ENCODE measurements at regions not wholly inside any gene's neighbourhood (a gene's known extent, or its start where the extent isn't known, plus 50 kb on each side); places are given as distances from the start of the nearest gene placed in this dataset.

DNA sequence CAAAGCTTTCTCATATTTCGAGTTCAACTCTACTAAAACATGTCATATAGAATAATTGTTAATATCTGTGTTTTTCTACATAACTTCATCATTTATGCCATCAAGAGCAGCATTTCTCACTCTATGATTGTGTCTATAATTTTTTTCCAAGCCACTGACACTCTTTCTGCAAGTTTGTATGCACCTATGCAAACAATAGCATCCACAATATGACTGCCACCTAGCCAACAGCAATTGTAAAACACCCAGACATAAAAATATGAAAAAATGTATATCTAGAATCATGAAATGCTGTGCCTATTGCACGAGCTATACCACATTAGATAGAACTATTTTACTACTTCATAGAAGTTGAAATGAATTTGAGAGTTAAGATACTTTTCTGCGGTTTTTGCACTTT lies 286.5 kb upstream of the MARCKS start:
- no peak for TF ChIP-seq CTCF (IDR thresholded peaks at IDR 0.05)
- Histone ChIP-seq H3K27me3 (ENCODE audit: low read depth) (no peaks in the 10 kb centered on the region), H3K9me3 (no peaks in the 10 kb centered on the region), H3K4me1 (no peaks in the 10 kb centered on the region), H3K36me3 (no peaks in the 10 kb centered on the region), H3K27ac (no peak overlapping the region), H3K4me3 (no peak overlapping the region)
- DNase-seq (no peak), ATAC-seq (no peak)
- intact Hi-C loops (cut with DNase I), result no loop called here

DNA sequence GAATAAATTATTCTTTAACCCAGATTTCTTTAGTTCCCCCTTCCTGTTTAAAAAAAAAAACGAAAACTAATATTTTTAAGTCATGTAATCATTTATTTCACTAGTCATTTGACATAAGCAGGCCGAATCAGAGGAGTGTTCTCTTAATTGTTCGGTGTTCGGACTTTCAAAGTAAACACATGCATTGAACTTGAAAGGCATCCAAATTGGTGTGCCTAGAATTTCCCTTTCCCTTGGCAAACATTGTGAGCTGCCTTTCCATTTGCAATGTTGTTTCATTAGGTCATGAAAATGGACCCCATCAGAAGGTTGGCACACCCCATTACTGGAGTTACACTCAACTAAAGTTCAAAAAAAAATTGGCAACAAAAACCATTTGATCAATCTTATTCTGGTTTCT lies 283.0 kb upstream of the MARCKS start:
- DNase-seq (no peak), ATAC-seq (no peak)

GRCh38 chr6:113576310-113576709 lies 280.8 kb upstream of the MARCKS start:
- intact Hi-C loops (cut with DNase I), result no loop called here
- no peaks in the 10 kb centered on the region for H3K27me3 ChIP-seq (ENCODE audit: low read depth)
- H3K27ac ChIP-seq, result no peak overlapping the region
- H3K4me3 ChIP-seq, result no peak overlapping the region
- DNase-seq (no peak), ATAC-seq (no peak)
- H3K9me3 ChIP-seq, result no peaks in the 10 kb centered on the region
- no peak for TF ChIP-seq CTCF (IDR thresholded peaks at IDR 0.05)
- no peaks in the 10 kb centered on the region for H3K36me3 ChIP-seq
- no peaks in the 10 kb centered on the region for H3K4me1 ChIP-seq

More for the DNA sequence above, 283.0 kb upstream of the MARCKS start:
- no peaks in the 10 kb centered on the region for H3K9me3 ChIP-seq
- no peaks in the 10 kb centered on the region for H3K36me3 ChIP-seq
- no peak for TF ChIP-seq CTCF (IDR thresholded peaks at IDR 0.05)
- no peaks in the 10 kb centered on the region for H3K4me1 ChIP-seq
- intact Hi-C loops (cut with DNase I), result no loop called here
- H3K27me3 ChIP-seq (ENCODE audit: low read depth), result no peaks in the 10 kb centered on the region
- no peak overlapping the region for H3K27ac ChIP-seq
- no peak overlapping the region for H3K4me3 ChIP-seq

DNA sequence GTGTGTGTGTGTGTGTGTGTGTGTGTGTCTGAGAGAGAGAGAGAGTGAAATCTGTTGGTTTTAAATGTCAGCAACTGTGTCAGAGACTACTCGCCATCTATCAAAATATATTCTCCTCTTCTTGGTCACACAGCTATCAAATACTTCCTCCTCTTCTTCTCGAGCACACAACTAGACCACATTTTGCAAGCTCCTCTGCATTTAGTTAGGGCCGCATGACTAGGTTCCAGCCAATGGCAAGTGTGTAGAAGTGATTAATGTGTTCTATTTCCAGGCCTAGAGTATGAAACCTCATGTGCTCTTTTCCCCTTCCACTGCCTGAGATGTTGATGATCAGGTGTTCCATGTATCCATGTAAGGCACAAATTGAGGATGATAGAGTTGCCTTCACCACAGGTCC lies 278.5 kb upstream of the MARCKS start:
- Histone ChIP-seq H3K4me1 (no peaks in the 10 kb centered on the region), H3K27me3 (ENCODE audit: low read depth) (no peaks in the 10 kb centered on the region), H3K36me3 (no peaks in the 10 kb centered on the region), H3K27ac (no peak overlapping the region), H3K9me3 (no peaks in the 10 kb centered on the region), H3K4me3 (no peak overlapping the region)
- no peak for DNase-seq
- intact Hi-C loops (cut with DNase I), result no loop called here
- no peak for TF ChIP-seq CTCF (IDR thresholded peaks at IDR 0.05)
- no peak for ATAC-seq

GRCh38 chr6:113584767-113585166 lies 272.4 kb upstream of the MARCKS start:
- Histone ChIP-seq H3K27me3 (ENCODE audit: low read depth) (no peaks in the 10 kb centered on the region), H3K4me3 (no peak overlapping the region), H3K4me1 (no peaks in the 10 kb centered on the region), H3K9me3 (no peaks in the 10 kb centered on the region), H3K36me3 (no peaks in the 10 kb centered on the region), H3K27ac (no peak overlapping the region)
- intact Hi-C loops (cut with DNase I), result no loop called here
- DNase-seq (no peak), ATAC-seq (no peak)
- no peak for TF ChIP-seq CTCF (IDR thresholded peaks at IDR 0.05)

DNA sequence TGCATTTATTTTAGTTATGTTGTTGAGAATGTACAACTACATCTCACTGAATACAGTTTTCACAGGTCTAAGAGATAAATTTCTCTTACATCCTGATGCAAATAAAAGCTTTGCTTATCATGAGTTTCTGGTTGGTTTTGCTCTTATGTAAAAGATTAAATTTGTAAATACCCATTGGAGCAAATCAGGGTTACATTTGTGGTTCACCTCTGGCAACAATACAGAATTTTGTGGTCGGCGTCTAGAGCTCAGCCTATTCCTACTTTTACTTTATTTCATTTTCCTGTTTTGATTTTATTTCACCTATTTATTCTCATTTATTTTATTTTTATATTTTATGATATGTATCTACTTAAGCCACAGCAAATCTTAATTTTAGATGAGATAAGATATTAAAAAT lies 271.9 kb upstream of the MARCKS start:
- no peak for TF ChIP-seq CTCF (IDR thresholded peaks at IDR 0.05)
- Histone ChIP-seq H3K27ac (no peak overlapping the region), H3K9me3 (no peaks in the 10 kb centered on the region), H3K4me1 (no peaks in the 10 kb centered on the region), H3K36me3 (no peaks in the 10 kb centered on the region), H3K27me3 (ENCODE audit: low read depth) (no peaks in the 10 kb centered on the region), H3K4me3 (no peak overlapping the region)
- intact Hi-C loops (cut with DNase I), result no loop called here
- ATAC-seq (no peak), DNase-seq (no peak)
